ENCODE measurements at regions not wholly inside any gene's neighbourhood (a gene's known extent, or its start where the extent isn't known, plus 50 kb on each side); places are given as distances from the start of the nearest gene placed in this dataset.
A peak's percentile ranks its signal among the peaks of the same experiment; 100 is the strongest.
"Not testable (repeated sequence)": the region's sequence is repeated elsewhere in the genome, so short reads cannot be mapped to it uniquely, and the experiment has no call there.

DNA sequence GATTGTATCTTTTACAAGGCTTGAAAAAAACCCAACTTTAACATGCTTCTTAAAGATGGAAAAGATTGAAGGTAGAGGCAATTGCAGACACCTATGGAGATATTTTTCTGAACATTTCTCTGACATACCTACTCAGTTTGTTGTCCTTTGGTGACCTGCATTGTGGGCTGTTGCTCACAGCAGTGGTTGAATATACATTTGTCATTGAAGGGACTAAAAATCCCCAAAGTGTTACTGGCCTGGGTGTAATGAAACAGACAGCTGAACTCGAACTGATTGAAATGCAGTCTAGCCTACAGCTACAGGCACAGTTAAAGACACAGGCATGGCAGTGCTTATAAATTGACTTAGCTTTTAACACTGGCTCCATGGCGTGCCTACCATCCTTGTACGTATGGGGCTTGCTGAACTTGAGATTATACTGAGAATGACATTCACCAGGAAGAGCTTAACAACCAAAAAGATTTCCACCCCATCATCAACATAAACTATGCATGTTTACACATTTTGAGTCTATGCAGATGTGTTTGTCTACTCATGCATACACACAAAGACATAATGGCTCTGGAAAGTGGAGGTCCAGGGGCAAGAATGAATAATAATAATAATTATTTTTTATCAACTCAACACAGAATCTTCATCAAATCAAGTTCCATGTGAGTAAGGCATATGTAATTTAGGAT is 83.2 kb upstream of the NOX3 start:
- H3K27ac Mint-ChIP-seq: no peak overlapping the region
- H3K4me1 Mint-ChIP-seq: no peaks in the 10 kb centered on the region
- ATAC-seq (ENCODE audit: low read depth in 2 of 2) (no peak), DNase-seq (no peak)
- H3K27me3 Mint-ChIP-seq: no peaks in the 10 kb centered on the region
- no peak overlapping the region for H3K4me3 Mint-ChIP-seq
- H3K36me3 Mint-ChIP-seq: no peaks in the 10 kb centered on the region
- peaks cover 0 to 8% (median 5%) of the 10 kb centered on the region in 7 donors for H3K9me3 Mint-ChIP-seq

DNA sequence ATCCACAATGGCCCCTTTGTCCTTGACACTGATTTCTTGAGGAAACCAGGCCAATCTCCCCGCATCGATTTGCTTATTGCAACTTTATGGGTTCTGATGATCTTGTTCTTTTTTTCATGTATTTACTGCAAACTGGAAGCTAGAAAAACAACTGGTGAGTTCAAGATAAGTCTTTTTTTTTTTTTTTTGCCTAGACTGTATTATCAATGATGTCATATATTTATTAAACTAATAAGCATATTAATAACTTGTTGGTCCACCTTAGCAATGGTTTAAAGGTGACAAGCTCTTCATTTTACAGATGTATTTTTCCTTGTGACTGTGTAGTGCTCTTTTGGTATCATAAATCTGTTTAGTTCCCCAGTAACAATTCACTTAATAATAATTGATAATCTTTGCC is 79.0 kb upstream of the NOX3 start:
- H3K27me3 Mint-ChIP-seq: no peaks in the 10 kb centered on the region
- peaks cover 5 to 16% (median 12%) of the 10 kb centered on the region in 7 donors for H3K9me3 Mint-ChIP-seq
- H3K4me1 Mint-ChIP-seq: no peaks in the 10 kb centered on the region
- no peak overlapping the region for H3K27ac Mint-ChIP-seq
- peaks cover 0 to 8% of the 10 kb centered on the region in 2 donors for H3K36me3 Mint-ChIP-seq
- no peak overlapping the region for H3K4me3 Mint-ChIP-seq
- DNase-seq (no peak), ATAC-seq (ENCODE audit: low read depth in 2 of 2) (no peak)

DNA sequence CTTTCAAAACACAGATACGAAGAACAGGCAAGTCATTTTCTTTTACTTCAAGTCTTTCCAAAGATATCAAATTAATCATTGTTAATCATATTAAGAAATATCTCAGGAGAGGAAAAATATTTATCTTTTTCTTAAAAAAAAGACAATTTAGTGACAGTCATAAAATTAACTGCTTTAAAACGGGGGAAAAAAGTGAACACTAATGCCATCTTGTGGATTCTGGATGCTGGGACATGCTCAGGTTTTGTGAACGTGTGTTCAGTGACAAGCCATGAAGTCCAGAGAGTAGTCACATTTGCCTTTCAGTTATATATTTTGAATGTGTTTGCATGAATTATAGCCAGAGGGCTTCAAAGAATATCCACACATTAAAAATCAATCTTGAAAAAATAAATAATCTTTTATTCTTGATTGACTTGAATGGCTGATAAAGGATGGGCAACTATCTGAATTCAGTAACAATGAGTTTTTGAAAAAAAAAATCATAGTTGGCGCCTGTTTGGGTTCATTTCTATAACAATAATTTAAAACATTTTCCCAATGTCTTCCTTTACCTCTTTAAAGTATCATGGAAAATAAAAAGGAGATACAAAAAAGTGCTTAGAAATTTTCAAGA is 74.7 kb upstream of the NOX3 start:
- peak; percentile 5 for DNase-seq
- Mint-ChIP-seq H3K4me3 (no peak overlapping the region), H3K27ac (peak overlapping the region in 1 of 6 donors; percentile 5), H3K9me3 (peaks cover 5 to 14% (median 9%) of the 10 kb centered on the region in 7 donors), H3K4me1 (peaks cover 4 to 7% (median 7%) of the 10 kb centered on the region in 3 donors), H3K36me3 (peaks cover 0 to 8% of the 10 kb centered on the region in 2 donors), H3K27me3 (no peaks in the 10 kb centered on the region)
- ATAC-seq (ENCODE audit: low read depth in 2 of 2): peak in 1 of 2 donors; percentile 39

DNA sequence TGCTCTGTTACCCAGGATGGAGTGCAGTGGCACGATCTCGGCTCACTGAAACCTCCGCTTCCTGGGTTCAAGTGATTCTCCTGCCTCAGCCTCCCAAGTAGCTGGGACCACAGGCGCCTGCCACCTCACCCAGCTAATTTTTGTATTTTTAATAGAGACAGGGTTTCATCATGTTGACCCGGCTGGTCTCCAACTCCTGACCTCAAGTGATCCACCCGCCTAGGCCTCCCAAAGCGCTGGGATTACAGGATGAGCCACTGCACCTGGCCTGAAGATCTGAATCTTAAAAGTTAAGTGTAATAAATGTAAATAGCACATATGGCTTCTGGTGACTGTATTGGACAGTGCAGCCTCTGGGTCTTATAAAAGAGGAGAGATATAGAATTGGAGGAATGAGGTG is 74.2 kb upstream of the NOX3 start:
- not testable (repeated sequence) for DNase-seq; H3K36me3 Mint-ChIP-seq; H3K4me3 Mint-ChIP-seq; ATAC-seq (ENCODE audit: low read depth in 2 of 2); H3K27me3 Mint-ChIP-seq; H3K4me1 Mint-ChIP-seq
- Mint-ChIP-seq H3K9me3 (peaks cover 5 to 12% (median 8%) of the 10 kb centered on the region in 7 donors), H3K27ac (peak overlapping the region in 1 of 6 donors; percentile 5)

DNA sequence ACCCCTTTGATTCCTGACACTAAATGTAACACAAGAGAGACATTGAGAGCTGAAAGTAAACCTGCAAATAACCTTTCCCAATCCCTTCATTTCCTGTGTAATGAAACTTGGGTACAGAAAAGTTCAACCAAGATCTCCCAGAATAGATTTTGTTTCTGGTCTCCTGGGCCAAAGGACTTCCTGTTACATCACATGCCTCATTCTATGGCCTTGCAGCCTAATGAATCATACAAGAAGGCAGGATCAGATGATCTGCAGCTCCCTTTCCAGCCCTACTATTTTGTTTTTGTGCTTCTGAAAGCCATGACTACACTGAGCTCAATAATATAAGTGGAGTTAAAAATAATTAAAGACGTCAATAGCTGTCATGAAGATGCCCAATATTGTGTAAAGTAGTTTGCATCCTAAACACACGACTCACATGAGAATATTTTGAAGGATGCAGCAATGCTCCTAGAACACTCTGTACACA is 73.4 kb upstream of the NOX3 start:
- ATAC-seq (ENCODE audit: low read depth in 2 of 2) (peak; percentile 34 to 35), DNase-seq (peak; percentile 13)
- peaks cover 0 to 8% of the 10 kb centered on the region in 2 donors for H3K36me3 Mint-ChIP-seq
- peak overlapping the region in 3 of 6 donors; percentile 14 to 57 (median 33) for H3K27ac Mint-ChIP-seq
- H3K4me3 Mint-ChIP-seq: no peak overlapping the region
- peaks cover 5 to 9% (median 7%) of the 10 kb centered on the region in 7 donors for H3K9me3 Mint-ChIP-seq
- H3K27me3 Mint-ChIP-seq: no peaks in the 10 kb centered on the region
- peaks cover 4 to 7% (median 7%) of the 10 kb centered on the region in 3 donors for H3K4me1 Mint-ChIP-seq

DNA sequence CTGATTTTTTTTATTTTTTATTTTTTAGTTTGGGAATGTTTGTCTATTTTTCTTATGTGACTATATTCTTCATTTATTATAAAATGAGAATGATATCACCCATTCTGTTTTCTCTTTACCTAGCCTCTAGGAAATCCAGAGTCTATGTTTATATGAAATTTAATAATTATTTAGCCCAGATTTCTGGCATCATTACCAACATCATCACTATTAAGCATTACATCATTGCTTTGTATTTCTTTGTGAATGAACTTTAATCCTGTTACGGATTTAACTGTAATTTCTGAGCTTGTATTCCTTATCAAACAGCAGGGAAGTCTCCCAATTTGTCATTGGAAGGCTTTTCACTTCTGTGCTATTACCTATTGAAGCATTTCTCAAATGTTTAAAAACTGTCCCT is 72.7 kb upstream of the NOX3 start:
- Mint-ChIP-seq H3K27me3 (no peaks in the 10 kb centered on the region), H3K4me3 (no peak overlapping the region), H3K9me3 (peaks cover 3 to 5% (median 4%) of the 10 kb centered on the region in 7 donors), H3K27ac (no peak overlapping the region), H3K4me1 (peaks cover 4 to 7% (median 7%) of the 10 kb centered on the region in 3 donors), H3K36me3 (peaks cover 0 to 6% of the 10 kb centered on the region in 2 donors)
- ATAC-seq (ENCODE audit: low read depth in 2 of 2) (no peak), DNase-seq (no peak)

DNA sequence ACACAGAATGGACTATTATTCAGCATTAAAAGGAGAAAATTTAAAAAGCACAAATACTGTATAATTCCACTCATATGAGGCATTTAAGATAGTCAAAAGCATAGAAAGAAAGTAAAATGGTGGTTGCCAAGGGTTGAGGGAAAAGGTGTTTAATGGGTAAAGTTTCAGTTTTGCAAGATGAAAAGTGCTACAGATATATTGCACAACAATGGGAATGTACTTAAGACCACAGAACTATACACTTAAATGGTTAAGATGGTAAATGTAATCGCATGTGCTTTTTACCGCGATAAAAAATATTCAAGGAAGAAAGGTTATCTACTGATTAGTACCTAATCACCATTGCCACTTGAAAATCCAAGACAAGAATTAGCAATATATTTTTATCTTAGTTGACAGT is 71.8 kb upstream of the NOX3 start:
- no peaks in the 10 kb centered on the region for H3K27me3 Mint-ChIP-seq
- ATAC-seq (ENCODE audit: low read depth in 2 of 2): no peak
- no peaks in the 10 kb centered on the region for H3K36me3 Mint-ChIP-seq
- H3K27ac Mint-ChIP-seq: peak overlapping the region in 1 of 6 donors; percentile 90
- no peak overlapping the region for H3K4me3 Mint-ChIP-seq
- H3K9me3 Mint-ChIP-seq: peaks cover 0 to 4% (median 0%) of the 10 kb centered on the region in 7 donors
- DNase-seq: no peak
- H3K4me1 Mint-ChIP-seq: peaks cover 4 to 7% (median 7%) of the 10 kb centered on the region in 3 donors

- Mint-ChIP-seq H3K9me3 (peaks cover 0 to 2% (median 0%) of the 10 kb centered on the region in 7 donors), H3K27me3 (no peaks in the 10 kb centered on the region), H3K4me3 (no peak overlapping the region), H3K27ac (no peak overlapping the region), H3K36me3 (no peaks in the 10 kb centered on the region), H3K4me1 (peaks cover 3 to 4% (median 3%) of the 10 kb centered on the region in 3 donors)
- ATAC-seq (ENCODE audit: low read depth in 2 of 2): no peak
- DNase-seq: no peak
Measured at GRCh38 chr6:155523821-155524651, 68.4 kb upstream of the NOX3 start.

DNA sequence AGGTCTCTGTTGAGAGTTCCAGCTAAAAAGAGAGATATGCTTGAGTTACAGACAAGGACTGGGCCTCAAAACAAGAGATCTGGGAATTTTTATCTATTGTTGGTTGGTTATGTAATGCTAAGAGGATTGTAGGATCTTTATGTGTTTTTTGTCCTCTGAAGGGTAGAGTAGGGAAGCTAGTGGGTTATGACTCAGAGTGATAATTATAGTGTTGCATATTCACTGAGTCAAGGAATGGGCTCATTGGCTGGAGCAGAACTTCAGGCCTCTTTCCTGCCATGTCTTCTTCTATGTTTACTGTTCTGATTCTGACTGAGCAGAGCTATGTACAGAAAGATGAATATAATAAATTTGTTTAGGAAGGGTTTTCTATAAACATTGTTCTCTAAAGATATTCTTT is 66.1 kb upstream of the NOX3 start:
- Mint-ChIP-seq H3K4me1 (no peaks in the 10 kb centered on the region), H3K27ac (no peak overlapping the region), H3K27me3 (no peaks in the 10 kb centered on the region), H3K36me3 (no peaks in the 10 kb centered on the region), H3K9me3 (peaks cover 0 to 2% (median 0%) of the 10 kb centered on the region in 7 donors), H3K4me3 (no peak overlapping the region)
- no peak for ATAC-seq (ENCODE audit: low read depth in 2 of 2)
- DNase-seq: no peak

DNA sequence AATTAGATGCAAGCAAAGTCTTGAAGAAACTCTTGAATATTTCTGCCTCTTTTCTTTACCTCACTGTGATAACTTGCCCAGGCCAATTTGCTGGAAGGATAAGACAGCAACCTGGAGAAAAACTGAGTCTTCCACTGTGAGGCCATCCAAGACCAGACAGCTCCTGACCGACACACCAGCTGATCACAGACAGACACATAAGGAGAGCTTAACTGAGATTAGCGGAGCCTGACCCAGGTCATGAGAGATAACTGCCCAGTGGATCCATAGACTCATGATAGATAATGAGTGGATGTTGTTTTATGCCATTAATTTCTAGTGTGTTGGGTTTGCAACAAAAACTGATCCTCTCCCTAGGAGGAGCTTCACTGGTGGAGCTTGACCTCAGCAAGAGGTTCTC is 64.4 kb upstream of the NOX3 start:
- Mint-ChIP-seq H3K9me3 (peaks cover 0 to 3% (median 0%) of the 10 kb centered on the region in 7 donors), H3K4me1 (no peaks in the 10 kb centered on the region), H3K4me3 (no peak overlapping the region), H3K27me3 (no peaks in the 10 kb centered on the region), H3K36me3 (no peaks in the 10 kb centered on the region), H3K27ac (no peak overlapping the region)
- ATAC-seq (ENCODE audit: low read depth in 2 of 2): no peak
- no peak for DNase-seq

DNA sequence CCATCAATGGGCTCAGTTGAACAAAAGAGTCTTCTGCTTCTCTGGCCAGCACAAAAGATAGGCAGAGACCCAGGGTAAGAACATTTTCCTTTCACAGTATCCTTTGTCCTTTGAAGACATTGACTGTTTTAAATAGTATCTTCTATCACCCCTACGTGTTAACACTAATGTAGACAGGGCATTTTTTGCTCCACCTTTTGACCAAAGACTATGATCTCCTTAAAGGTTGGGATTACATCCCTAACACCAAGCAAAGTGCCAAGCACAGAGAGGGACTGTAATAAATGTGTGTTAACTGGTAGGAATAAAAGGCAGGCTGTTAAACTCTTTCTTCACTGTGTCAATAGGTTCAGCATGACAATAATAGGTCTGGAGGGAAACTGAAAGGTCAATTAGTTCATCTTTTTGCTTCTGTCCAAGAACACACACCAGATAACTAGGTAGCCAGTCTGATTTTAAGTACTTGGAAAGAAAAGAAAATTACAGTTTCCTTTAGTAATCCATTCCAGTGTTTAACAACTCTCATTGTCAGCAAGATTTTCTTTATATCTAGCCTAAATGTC is 63.6 kb upstream of the NOX3 start:
- no peak overlapping the region for H3K4me3 Mint-ChIP-seq
- H3K36me3 Mint-ChIP-seq: no peaks in the 10 kb centered on the region
- H3K4me1 Mint-ChIP-seq: no peaks in the 10 kb centered on the region
- H3K9me3 Mint-ChIP-seq: peaks cover 0 to 3% (median 2%) of the 10 kb centered on the region in 7 donors
- no peak for ATAC-seq (ENCODE audit: low read depth in 2 of 2)
- no peak for DNase-seq
- no peaks in the 10 kb centered on the region for H3K27me3 Mint-ChIP-seq
- H3K27ac Mint-ChIP-seq: no peak overlapping the region

DNA sequence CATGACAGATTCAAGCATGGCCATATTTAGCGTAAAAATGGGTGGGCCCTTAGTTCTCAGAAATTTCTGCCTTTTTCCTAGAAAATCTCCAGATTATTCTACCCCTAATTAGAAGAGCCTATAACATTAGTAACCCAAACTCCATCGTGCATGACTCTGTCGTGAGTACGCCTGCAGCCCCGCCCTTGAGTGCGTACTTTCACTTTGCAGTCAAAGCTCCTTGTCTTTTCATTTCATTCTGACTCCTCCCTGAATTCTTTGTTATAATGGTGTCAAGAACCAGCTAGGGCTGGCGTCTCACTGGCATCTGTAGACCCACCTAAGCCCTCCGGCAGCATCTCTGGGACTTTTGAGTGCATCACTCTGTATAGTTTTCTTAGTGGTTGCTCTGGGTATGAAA is 61.7 kb upstream of the NOX3 start:
- Mint-ChIP-seq H3K36me3 (no peaks in the 10 kb centered on the region), H3K9me3 (peaks cover 0 to 3% (median 0%) of the 10 kb centered on the region in 7 donors), H3K27ac (peak overlapping the region in 1 of 6 donors; percentile 33), H3K27me3 (no peaks in the 10 kb centered on the region), H3K4me3 (no peak overlapping the region), H3K4me1 (no peaks in the 10 kb centered on the region)
- no peak for ATAC-seq (ENCODE audit: low read depth in 2 of 2)
- DNase-seq: no peak

GRCh38 chr6:155510879-155511278 is 55.2 kb upstream of the NOX3 start:
- DNase-seq (no peak), ATAC-seq (ENCODE audit: low read depth in 2 of 2) (peak in 1 of 2 donors; percentile 48)
- Mint-ChIP-seq H3K9me3 (peaks cover 0 to 2% (median 0%) of the 10 kb centered on the region in 7 donors), H3K27me3 (no peaks in the 10 kb centered on the region), H3K27ac (no peak overlapping the region), H3K4me1 (no peaks in the 10 kb centered on the region), H3K4me3 (no peak overlapping the region), H3K36me3 (no peaks in the 10 kb centered on the region)

Data from naive B cell (primary cell).